ENCODE measurements at regions not wholly inside any gene's neighbourhood (a gene's known extent, or its start where the extent isn't known, plus 50 kb on each side); places are given as distances from the start of the nearest gene placed in this dataset.

- TF ChIP-seq EP300 (IDR thresholded peaks at IDR 0.05) (no peak), CTCF (IDR thresholded peaks at IDR 0.05) (no peak), POLR2A (IDR thresholded peaks at IDR 0.05) (no peak)
These were observed 529.1 kb upstream of the CCDC54 start for GRCh38 chr3:106848099-106848498.
